Memory B cell (primary cell): ENCODE measurements at regions not wholly inside any gene's neighbourhood (a gene's known extent, or its start where the extent isn't known, plus 50 kb on each side); places are given as distances from the start of the nearest gene placed in this dataset.

ENCODE experiments used
- ATAC-seq: fragments of 150-1000 bp; cut with Tn5 transposase; 2 replicates; pipeline ENCODE4 v1.10.0; 2021; ENCODE audit warnings: low read depth, mild to moderate bottlenecking, moderate library complexity
- DNase-seq, 2 donors: peaks; one replicate each; pipeline ENCODE4 v3.0.0; 2022; ENCODE audit warnings: low spot score in 2 of 2
- H3K27ac Mint-ChIP-seq: one replicate; pipeline ENCODE4 v1.8.0; 2022; ENCODE audit warnings: mild to moderate bottlenecking, moderate library complexity, mixed read lengths
- H3K27me3 Mint-ChIP-seq: one replicate; pipeline ENCODE4 v1.8.0; 2022; ENCODE audit warnings: mixed read lengths
- H3K36me3 Mint-ChIP-seq: one replicate; pipeline ENCODE4 v1.8.0; 2022; ENCODE audit warnings: mild to moderate bottlenecking, mixed read lengths
- H3K4me1 Mint-ChIP-seq: one replicate; pipeline ENCODE4 v1.8.0; 2022; ENCODE audit warnings: mixed read lengths
- H3K4me3 Mint-ChIP-seq: one replicate; pipeline ENCODE4 v1.8.0; 2022; ENCODE audit warnings: mild to moderate bottlenecking, moderate library complexity, mixed read lengths
- H3K9me3 Mint-ChIP-seq: one replicate; pipeline ENCODE4 v1.8.0; 2022; ENCODE audit warnings: mixed read lengths

GRCh38 chr1:192713921-192714320, 78.0 kb downstream of the RGS13 start:
- H3K36me3 Mint-ChIP-seq: peaks cover 2% of the 10 kb centered on the region
- H3K4me1 Mint-ChIP-seq: no peaks in the 10 kb centered on the region
- DNase-seq: no peak
- H3K4me3 Mint-ChIP-seq: no peak overlapping the region
- no peak overlapping the region for H3K27ac Mint-ChIP-seq
- peaks cover 15% of the 10 kb centered on the region for H3K9me3 Mint-ChIP-seq
- peaks cover 6% of the 10 kb centered on the region for H3K27me3 Mint-ChIP-seq
- ATAC-seq: no peak

GRCh38 chr1:192724670-192725069, 84.2 kb upstream of the RGS2 start:
- ATAC-seq (no peak), DNase-seq (no peak)
- Mint-ChIP-seq H3K4me3 (no peak overlapping the region), H3K36me3 (peaks cover 1% of the 10 kb centered on the region), H3K27ac (no peak overlapping the region), H3K27me3 (no peaks in the 10 kb centered on the region), H3K9me3 (peaks cover 10% of the 10 kb centered on the region), H3K4me1 (no peaks in the 10 kb centered on the region)

- no peak for ATAC-seq
- Mint-ChIP-seq H3K4me3 (no peak overlapping the region), H3K9me3 (peaks cover 2% of the 10 kb centered on the region), H3K36me3 (no peaks in the 10 kb centered on the region), H3K27me3 (no peaks in the 10 kb centered on the region), H3K27ac (no peak overlapping the region), H3K4me1 (no peaks in the 10 kb centered on the region)
- DNase-seq: no peak
These were observed 81.9 kb upstream of the RGS2 start for GRCh38 chr1:192726820-192727504.

- Mint-ChIP-seq H3K9me3 (no peaks in the 10 kb centered on the region), H3K4me1 (no peaks in the 10 kb centered on the region), H3K27me3 (no peaks in the 10 kb centered on the region), H3K36me3 (no peaks in the 10 kb centered on the region), H3K4me3 (no peak overlapping the region), H3K27ac (no peak overlapping the region)
- DNase-seq (no peak), ATAC-seq (no peak)
These were observed 79.3 kb upstream of the RGS2 start for GRCh38 chr1:192729500-192729899.

- H3K36me3 Mint-ChIP-seq: no peaks in the 10 kb centered on the region
- H3K4me1 Mint-ChIP-seq: no peaks in the 10 kb centered on the region
- H3K9me3 Mint-ChIP-seq: no peaks in the 10 kb centered on the region
- no peak overlapping the region for H3K4me3 Mint-ChIP-seq
- peaks cover 1% of the 10 kb centered on the region for H3K27me3 Mint-ChIP-seq
- DNase-seq: no peak
- ATAC-seq: no peak
- no peak overlapping the region for H3K27ac Mint-ChIP-seq
These were observed 78.6 kb upstream of the RGS2 start for GRCh38 chr1:192730198-192730597.

- H3K36me3 Mint-ChIP-seq: no peaks in the 10 kb centered on the region
- ATAC-seq (peak; percentile 62), DNase-seq (no peak)
- no peaks in the 10 kb centered on the region for H3K9me3 Mint-ChIP-seq
- peaks cover 1% of the 10 kb centered on the region for H3K27me3 Mint-ChIP-seq
- no peaks in the 10 kb centered on the region for H3K4me1 Mint-ChIP-seq
- H3K27ac Mint-ChIP-seq: no peak overlapping the region
- no peak overlapping the region for H3K4me3 Mint-ChIP-seq
These were observed 76.1 kb upstream of the RGS2 start for GRCh38 chr1:192732787-192733186.

- no peak for DNase-seq
- Mint-ChIP-seq H3K4me3 (no peak overlapping the region), H3K27ac (no peak overlapping the region), H3K36me3 (no peaks in the 10 kb centered on the region), H3K9me3 (no peaks in the 10 kb centered on the region), H3K4me1 (no peaks in the 10 kb centered on the region), H3K27me3 (peaks cover 1% of the 10 kb centered on the region)
- ATAC-seq: no peak
These were observed 73.4 kb upstream of the RGS2 start for GRCh38 chr1:192735298-192735915.

GRCh38 chr1:192737306-192737705, 71.5 kb upstream of the RGS2 start:
- Mint-ChIP-seq H3K9me3 (peaks cover 3% of the 10 kb centered on the region), H3K36me3 (no peaks in the 10 kb centered on the region), H3K27ac (no peak overlapping the region), H3K27me3 (peaks cover 1% of the 10 kb centered on the region), H3K4me1 (no peaks in the 10 kb centered on the region), H3K4me3 (no peak overlapping the region)
- ATAC-seq: no peak
- DNase-seq: no peak

GRCh38 chr1:192739476-192740184, 69.2 kb upstream of the RGS2 start:
- H3K4me3 Mint-ChIP-seq: no peak overlapping the region
- peaks cover 3% of the 10 kb centered on the region for H3K9me3 Mint-ChIP-seq
- H3K36me3 Mint-ChIP-seq: no peaks in the 10 kb centered on the region

GRCh38 chr1:192740214-192740613, 68.6 kb upstream of the RGS2 start:
- H3K4me1 Mint-ChIP-seq: no peaks in the 10 kb centered on the region
- H3K27me3 Mint-ChIP-seq: no peaks in the 10 kb centered on the region
- no peak overlapping the region for H3K27ac Mint-ChIP-seq
- ATAC-seq (no peak), DNase-seq (no peak)
- no peaks in the 10 kb centered on the region for H3K36me3 Mint-ChIP-seq
- H3K4me3 Mint-ChIP-seq: no peak overlapping the region
- peaks cover 3% of the 10 kb centered on the region for H3K9me3 Mint-ChIP-seq

More at GRCh38 chr1:192739476-192740184, 69.2 kb upstream of the RGS2 start:
- ATAC-seq: no peak
- peaks cover 1% of the 10 kb centered on the region for H3K27me3 Mint-ChIP-seq
- DNase-seq: no peak
- H3K27ac Mint-ChIP-seq: no peak overlapping the region
- no peaks in the 10 kb centered on the region for H3K4me1 Mint-ChIP-seq

- Mint-ChIP-seq H3K4me1 (no peaks in the 10 kb centered on the region), H3K27me3 (no peaks in the 10 kb centered on the region), H3K36me3 (no peaks in the 10 kb centered on the region), H3K4me3 (no peak overlapping the region), H3K27ac (no peak overlapping the region), H3K9me3 (peaks cover 3% of the 10 kb centered on the region)
- ATAC-seq: no peak
- no peak for DNase-seq
These were observed 67.7 kb upstream of the RGS2 start for GRCh38 chr1:192741095-192741494.

GRCh38 chr1:192747301-192747700, 61.5 kb upstream of the RGS2 start:
- Mint-ChIP-seq H3K27me3 (no peaks in the 10 kb centered on the region), H3K27ac (no peak overlapping the region), H3K9me3 (no peaks in the 10 kb centered on the region), H3K36me3 (no peaks in the 10 kb centered on the region), H3K4me3 (no peak overlapping the region), H3K4me1 (no peaks in the 10 kb centered on the region)
- DNase-seq (no peak), ATAC-seq (no peak)

- no peak overlapping the region for H3K4me3 Mint-ChIP-seq
- DNase-seq (no peak), ATAC-seq (no peak)
- H3K27ac Mint-ChIP-seq: no peak overlapping the region
- no peaks in the 10 kb centered on the region for H3K27me3 Mint-ChIP-seq
- no peaks in the 10 kb centered on the region for H3K36me3 Mint-ChIP-seq
- H3K4me1 Mint-ChIP-seq: no peaks in the 10 kb centered on the region
- no peaks in the 10 kb centered on the region for H3K9me3 Mint-ChIP-seq
These were observed 60.9 kb upstream of the RGS2 start for GRCh38 chr1:192747943-192748342.

- no peaks in the 10 kb centered on the region for H3K9me3 Mint-ChIP-seq
- H3K36me3 Mint-ChIP-seq: no peaks in the 10 kb centered on the region
- H3K27me3 Mint-ChIP-seq: no peaks in the 10 kb centered on the region
- H3K4me3 Mint-ChIP-seq: no peak overlapping the region
- ATAC-seq (no peak), DNase-seq (no peak)
- no peak overlapping the region for H3K27ac Mint-ChIP-seq
- H3K4me1 Mint-ChIP-seq: no peaks in the 10 kb centered on the region
These were observed 59.5 kb upstream of the RGS2 start for GRCh38 chr1:192749349-192749748.
